Neural cell (in vitro differentiated cells): ENCODE measurements at regions not wholly inside any gene's neighbourhood (a gene's known extent, or its start where the extent isn't known, plus 50 kb on each side); places are given as distances from the start of the nearest gene placed in this dataset.

Experiments
- H2AFZ ChIP-seq: fragments of 200-600, 300-800 bp; sonication (generic), shearing (Covaris generic); 2 replicates; pipeline ENCODE4 v1.6.0; 2014; ENCODE audit warnings: low read depth, mild to moderate bottlenecking, antibody characterized with exemption, low read length, moderate library complexity
- H3F3A ChIP-seq: fragments of 200-600 bp; shearing (Covaris generic); 2 replicates; pipeline ENCODE4 v1.6.1; 2016; ENCODE audit warnings: mild to moderate bottlenecking, moderate library complexity, mixed read lengths, antibody characterized with exemption, low read length; ENCODE audit not compliant: insufficient read depth, poor library complexity, severe bottlenecking
- H3K27ac ChIP-seq: fragments of 200-600, 300-800 bp; sonication (generic), shearing (Covaris generic); 2 replicates; pipeline ENCODE4 v1.5.1; 2014; ENCODE audit warnings: mild to moderate bottlenecking, low read length, moderate library complexity
- H3K27me3 ChIP-seq: fragments of 300-800, 200-600 bp; sonication (generic), shearing (Covaris generic); 2 replicates; pipeline ENCODE4 v1.6.0; 2014; ENCODE audit warnings: mild to moderate bottlenecking, low read depth, low read length, moderate library complexity; ENCODE audit not compliant: insufficient read depth
- H3K36me3 ChIP-seq: fragments of 300-800, 200-600 bp; sonication (generic), shearing (Covaris generic); 2 replicates; pipeline ENCODE4 v1.5.1; 2014; ENCODE audit warnings: mild to moderate bottlenecking, antibody characterized with exemption, low read length, moderate library complexity; ENCODE audit not compliant: insufficient read depth
- H3K4me2 ChIP-seq: fragments of 300-800, 200-600 bp; sonication (generic), shearing (Covaris generic); 2 replicates; pipeline ENCODE4 v1.6.0; 2014; ENCODE audit warnings: mild to moderate bottlenecking, low read length
- H3K4me3 ChIP-seq: fragments of 300-800, 200-600 bp; sonication (generic), shearing (Covaris generic); 2 replicates; pipeline ENCODE4 v1.5.1; 2014; ENCODE audit warnings: mild to moderate bottlenecking, low read length, moderate library complexity
- H3K79me2 ChIP-seq: fragments of 200-600 bp; shearing (Covaris generic); replicated peaks from 2 replicates; pipeline ENCODE4 v1.6.0; 2014; ENCODE audit warnings: mild to moderate bottlenecking, low read length, moderate library complexity; ENCODE audit not compliant: insufficient read depth
- H3K9ac ChIP-seq: fragments of 300-800, 200-600 bp; sonication (generic), shearing (Covaris generic); 2 replicates; pipeline ENCODE4 v1.6.1; 2016; ENCODE audit warnings: mild to moderate bottlenecking, low read length, mixed read lengths
- H3K9me2 ChIP-seq: fragments of 200-600 bp; shearing (Covaris generic); 2 replicates; pipeline ENCODE4 v1.6.1; 2016; ENCODE audit warnings: mild to moderate bottlenecking, low read length, mixed read lengths; ENCODE audit not compliant: insufficient read depth
- H3K9me3 ChIP-seq: fragments of 200-600, 300-800 bp; sonication (generic), shearing (Covaris generic); 2 replicates; pipeline ENCODE4 v1.6.1; 2016; ENCODE audit warnings: mild to moderate bottlenecking, mixed run types, low read length, moderate library complexity, mixed read lengths
- H4K20me1 ChIP-seq: fragments of 200-600 bp; shearing (Covaris generic); 2 replicates; pipeline ENCODE4 v1.6.1; 2016; ENCODE audit warnings: mild to moderate bottlenecking, mixed run types; ENCODE audit not compliant: insufficient read depth
- EP300 ChIP-seq: fragments of 450-650 bp; conservative IDR thresholded peaks from 2 replicates; pipeline ENCODE4 v1.6.1; 2014; ENCODE audit warnings: antibody characterized with exemption, mild to moderate bottlenecking, moderate library complexity; ENCODE audit not compliant: poor library complexity, severe bottlenecking
- EZH2 ChIP-seq: fragments of 200-600, 300-800 bp; shearing (Covaris generic), sonication (generic); IDR thresholded peaks from 2 replicates; pipeline ENCODE4 v1.6.1; 2014; ENCODE audit warnings: antibody characterized with exemption, low read length, borderline replicate concordance, mild to moderate bottlenecking; ENCODE audit not compliant: insufficient read depth, poor library complexity, severe bottlenecking
- MXI1 ChIP-seq: fragments of 450-650 bp; conservative IDR thresholded peaks from 2 replicates; pipeline ENCODE4 v1.6.1; 2014; ENCODE audit warnings: antibody characterized with exemption, mild to moderate bottlenecking; ENCODE audit not compliant: poor library complexity, severe bottlenecking
- POLR2AphosphoS5 ChIP-seq: IDR thresholded peaks from 2 replicates; pipeline ENCODE4 v1.6.1; 2012
- RAD21 ChIP-seq: fragments of 450-650 bp; conservative IDR thresholded peaks from 2 replicates; pipeline ENCODE4 v1.6.1; 2014; ENCODE audit warnings: antibody characterized with exemption, mild to moderate bottlenecking, moderate library complexity
- SMC3 ChIP-seq: fragments of 450-650 bp; conservative IDR thresholded peaks from 2 replicates; pipeline ENCODE4 v1.6.1; 2014; ENCODE audit warnings: antibody characterized with exemption, mild to moderate bottlenecking, moderate library complexity; ENCODE audit not compliant: poor library complexity
- TAF1 ChIP-seq: IDR thresholded peaks from 2 replicates; pipeline ENCODE4 v1.6.1; 2012; ENCODE audit warnings: low read depth
- TF ChIP-seq, protein P1 (sequence below): fragments of 450-650 bp; IDR thresholded peaks from 2 replicates; pipeline ENCODE4 v1.5.1; 2014; ENCODE audit warnings: antibody characterized with exemption, mild to moderate bottlenecking, moderate library complexity; ENCODE audit not compliant: poor library complexity, severe bottlenecking
- TF ChIP-seq, protein P2 (sequence below): IDR thresholded peaks from 2 replicates; pipeline ENCODE4 v1.6.1; 2012; ENCODE audit warnings: borderline replicate concordance

DNA sequence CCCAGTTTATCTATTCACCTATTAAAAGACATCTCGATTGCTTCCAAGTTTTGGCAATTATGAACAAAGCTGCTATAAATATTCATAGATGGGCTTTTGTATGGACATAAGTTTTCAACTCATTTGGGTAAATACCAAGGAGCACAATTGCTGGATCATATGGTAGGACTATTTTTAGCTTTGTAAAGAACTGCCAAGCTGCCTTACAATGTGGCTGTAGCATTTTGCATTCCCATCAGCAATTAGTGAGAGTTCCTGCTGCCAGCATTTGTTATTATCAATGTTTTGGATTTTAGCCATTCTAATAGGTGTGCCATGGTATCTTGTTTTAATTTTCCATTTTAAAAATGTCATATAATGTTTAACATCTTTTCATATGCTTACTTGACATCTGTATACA, 475.6 kb upstream of the NCAM2 start:
- TF ChIP-seq MXI1 (no peak), RAD21 (no peak), EZH2 (no peak), POLR2AphosphoS5 (no peak), EP300 (no peak), TAF1 (no peak), SMC3 (no peak)
- TF ChIP-seq, protein P1, sequence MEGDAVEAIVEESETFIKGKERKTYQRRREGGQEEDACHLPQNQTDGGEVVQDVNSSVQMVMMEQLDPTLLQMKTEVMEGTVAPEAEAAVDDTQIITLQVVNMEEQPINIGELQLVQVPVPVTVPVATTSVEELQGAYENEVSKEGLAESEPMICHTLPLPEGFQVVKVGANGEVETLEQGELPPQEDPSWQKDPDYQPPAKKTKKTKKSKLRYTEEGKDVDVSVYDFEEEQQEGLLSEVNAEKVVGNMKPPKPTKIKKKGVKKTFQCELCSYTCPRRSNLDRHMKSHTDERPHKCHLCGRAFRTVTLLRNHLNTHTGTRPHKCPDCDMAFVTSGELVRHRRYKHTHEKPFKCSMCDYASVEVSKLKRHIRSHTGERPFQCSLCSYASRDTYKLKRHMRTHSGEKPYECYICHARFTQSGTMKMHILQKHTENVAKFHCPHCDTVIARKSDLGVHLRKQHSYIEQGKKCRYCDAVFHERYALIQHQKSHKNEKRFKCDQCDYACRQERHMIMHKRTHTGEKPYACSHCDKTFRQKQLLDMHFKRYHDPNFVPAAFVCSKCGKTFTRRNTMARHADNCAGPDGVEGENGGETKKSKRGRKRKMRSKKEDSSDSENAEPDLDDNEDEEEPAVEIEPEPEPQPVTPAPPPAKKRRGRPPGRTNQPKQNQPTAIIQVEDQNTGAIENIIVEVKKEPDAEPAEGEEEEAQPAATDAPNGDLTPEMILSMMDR: no peak
- TF ChIP-seq, protein P2, sequence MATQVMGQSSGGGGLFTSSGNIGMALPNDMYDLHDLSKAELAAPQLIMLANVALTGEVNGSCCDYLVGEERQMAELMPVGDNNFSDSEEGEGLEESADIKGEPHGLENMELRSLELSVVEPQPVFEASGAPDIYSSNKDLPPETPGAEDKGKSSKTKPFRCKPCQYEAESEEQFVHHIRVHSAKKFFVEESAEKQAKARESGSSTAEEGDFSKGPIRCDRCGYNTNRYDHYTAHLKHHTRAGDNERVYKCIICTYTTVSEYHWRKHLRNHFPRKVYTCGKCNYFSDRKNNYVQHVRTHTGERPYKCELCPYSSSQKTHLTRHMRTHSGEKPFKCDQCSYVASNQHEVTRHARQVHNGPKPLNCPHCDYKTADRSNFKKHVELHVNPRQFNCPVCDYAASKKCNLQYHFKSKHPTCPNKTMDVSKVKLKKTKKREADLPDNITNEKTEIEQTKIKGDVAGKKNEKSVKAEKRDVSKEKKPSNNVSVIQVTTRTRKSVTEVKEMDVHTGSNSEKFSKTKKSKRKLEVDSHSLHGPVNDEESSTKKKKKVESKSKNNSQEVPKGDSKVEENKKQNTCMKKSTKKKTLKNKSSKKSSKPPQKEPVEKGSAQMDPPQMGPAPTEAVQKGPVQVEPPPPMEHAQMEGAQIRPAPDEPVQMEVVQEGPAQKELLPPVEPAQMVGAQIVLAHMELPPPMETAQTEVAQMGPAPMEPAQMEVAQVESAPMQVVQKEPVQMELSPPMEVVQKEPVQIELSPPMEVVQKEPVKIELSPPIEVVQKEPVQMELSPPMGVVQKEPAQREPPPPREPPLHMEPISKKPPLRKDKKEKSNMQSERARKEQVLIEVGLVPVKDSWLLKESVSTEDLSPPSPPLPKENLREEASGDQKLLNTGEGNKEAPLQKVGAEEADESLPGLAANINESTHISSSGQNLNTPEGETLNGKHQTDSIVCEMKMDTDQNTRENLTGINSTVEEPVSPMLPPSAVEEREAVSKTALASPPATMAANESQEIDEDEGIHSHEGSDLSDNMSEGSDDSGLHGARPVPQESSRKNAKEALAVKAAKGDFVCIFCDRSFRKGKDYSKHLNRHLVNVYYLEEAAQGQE: no peak
- Histone ChIP-seq H3K9me3 (no peaks in the 10 kb centered on the region), H2AFZ (no peak overlapping the region), H3K79me2 (no peaks in the 10 kb centered on the region), H3K4me3 (no peak overlapping the region), H3K4me2 (no peak overlapping the region), H4K20me1 (no peaks in the 10 kb centered on the region), H3F3A (no peaks in the 10 kb centered on the region), H3K27me3 (no peaks in the 10 kb centered on the region), H3K36me3 (no peaks in the 10 kb centered on the region), H3K27ac (no peak overlapping the region), H3K9me2 (no peaks in the 10 kb centered on the region), H3K9ac (no peak overlapping the region)

DNA sequence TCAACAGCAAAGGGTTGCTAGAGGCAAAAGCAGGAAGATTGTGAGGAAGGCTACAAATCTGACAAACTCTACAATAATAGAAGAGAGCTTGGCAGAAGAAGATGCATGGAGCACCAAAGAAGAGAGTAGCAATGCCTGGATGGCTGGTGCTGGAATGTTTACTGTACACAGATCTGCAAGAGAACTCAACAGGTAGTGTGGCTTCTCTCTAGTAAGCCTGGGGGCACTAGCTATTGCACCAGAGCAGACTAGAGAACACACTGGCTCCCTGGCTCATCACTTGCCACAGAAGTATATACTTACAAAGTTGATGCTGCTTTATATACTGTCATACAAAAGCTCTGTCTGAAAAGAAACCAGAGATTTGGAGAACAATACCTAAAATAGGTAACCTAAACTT, 475.0 kb upstream of the NCAM2 start:
- Histone ChIP-seq H4K20me1 (no peaks in the 10 kb centered on the region), H3K9me3 (no peaks in the 10 kb centered on the region), H3K9ac (no peak overlapping the region), H3K27me3 (no peaks in the 10 kb centered on the region), H3K36me3 (no peaks in the 10 kb centered on the region), H2AFZ (no peak overlapping the region), H3K9me2 (no peaks in the 10 kb centered on the region), H3K79me2 (no peaks in the 10 kb centered on the region), H3F3A (no peaks in the 10 kb centered on the region), H3K4me3 (no peak overlapping the region), H3K4me2 (no peak overlapping the region), H3K27ac (no peak overlapping the region)
- no peak for TF ChIP-seq RAD21
- TF ChIP-seq, protein P1: no peak
- no peak for TF ChIP-seq MXI1
- no peak for TF ChIP-seq TAF1
- TF ChIP-seq, protein P2: no peak
- no peak for TF ChIP-seq EZH2
- no peak for TF ChIP-seq SMC3
- no peak for TF ChIP-seq POLR2AphosphoS5
- no peak for TF ChIP-seq EP300
